Cardiac fibroblast (primary cell): ENCODE measurements at regions not wholly inside any gene's neighbourhood (a gene's known extent, or its start where the extent isn't known, plus 50 kb on each side); places are given as distances from the start of the nearest gene placed in this dataset.

Experiments used
- DNase-seq, 2 donors: peaks; one replicate each; pipeline versions ENCODE4 v3.0.0 to v3.0.0-alpha.2; 2010; ENCODE audit warnings: low read depth in 2 of 2
- H3K4me3 ChIP-seq, 2 donors: replicated peaks in 1 of 2; 1 replicate in 1 of 2; 2 replicates in 1 of 2; pipeline ENCODE4 v1.5.1; 2011; ENCODE audit warnings: low read depth in 2 of 2, low read length in 2 of 2, mild to moderate bottlenecking in 2 of 2, moderate library complexity in 1 of 2
- TF ChIP-seq, protein P1 (sequence below): IDR thresholded peaks from one replicate; pipeline ENCODE4 v1.5.1; 2011; ENCODE audit warnings: low read depth, mild to moderate bottlenecking, low read length, inconsistent platforms

DNA sequence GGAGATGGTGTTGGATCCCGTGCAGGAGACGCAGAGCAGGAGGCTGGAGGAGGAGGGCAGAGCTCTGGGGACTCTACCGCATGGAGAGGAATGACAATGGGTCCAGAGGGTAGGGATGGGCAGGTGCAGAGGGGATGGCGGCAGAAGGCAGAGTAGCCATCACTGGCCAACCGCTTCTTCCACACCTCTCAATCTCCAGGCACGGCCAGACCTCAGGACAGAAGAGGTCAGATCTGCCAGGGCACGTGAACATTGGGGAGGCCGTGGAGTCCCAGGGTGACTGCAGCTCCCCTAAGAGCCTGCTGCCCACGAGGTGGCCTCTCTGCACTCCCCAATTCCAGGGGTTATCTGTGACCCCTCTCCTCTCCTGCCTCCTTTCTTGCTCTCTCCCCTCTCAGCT is 162.7 kb upstream of the HDAC4 start:
- TF ChIP-seq, protein P1, sequence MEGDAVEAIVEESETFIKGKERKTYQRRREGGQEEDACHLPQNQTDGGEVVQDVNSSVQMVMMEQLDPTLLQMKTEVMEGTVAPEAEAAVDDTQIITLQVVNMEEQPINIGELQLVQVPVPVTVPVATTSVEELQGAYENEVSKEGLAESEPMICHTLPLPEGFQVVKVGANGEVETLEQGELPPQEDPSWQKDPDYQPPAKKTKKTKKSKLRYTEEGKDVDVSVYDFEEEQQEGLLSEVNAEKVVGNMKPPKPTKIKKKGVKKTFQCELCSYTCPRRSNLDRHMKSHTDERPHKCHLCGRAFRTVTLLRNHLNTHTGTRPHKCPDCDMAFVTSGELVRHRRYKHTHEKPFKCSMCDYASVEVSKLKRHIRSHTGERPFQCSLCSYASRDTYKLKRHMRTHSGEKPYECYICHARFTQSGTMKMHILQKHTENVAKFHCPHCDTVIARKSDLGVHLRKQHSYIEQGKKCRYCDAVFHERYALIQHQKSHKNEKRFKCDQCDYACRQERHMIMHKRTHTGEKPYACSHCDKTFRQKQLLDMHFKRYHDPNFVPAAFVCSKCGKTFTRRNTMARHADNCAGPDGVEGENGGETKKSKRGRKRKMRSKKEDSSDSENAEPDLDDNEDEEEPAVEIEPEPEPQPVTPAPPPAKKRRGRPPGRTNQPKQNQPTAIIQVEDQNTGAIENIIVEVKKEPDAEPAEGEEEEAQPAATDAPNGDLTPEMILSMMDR = no peak
- DNase-seq = no peak
- no peak overlapping the region for H3K4me3 ChIP-seq

DNA sequence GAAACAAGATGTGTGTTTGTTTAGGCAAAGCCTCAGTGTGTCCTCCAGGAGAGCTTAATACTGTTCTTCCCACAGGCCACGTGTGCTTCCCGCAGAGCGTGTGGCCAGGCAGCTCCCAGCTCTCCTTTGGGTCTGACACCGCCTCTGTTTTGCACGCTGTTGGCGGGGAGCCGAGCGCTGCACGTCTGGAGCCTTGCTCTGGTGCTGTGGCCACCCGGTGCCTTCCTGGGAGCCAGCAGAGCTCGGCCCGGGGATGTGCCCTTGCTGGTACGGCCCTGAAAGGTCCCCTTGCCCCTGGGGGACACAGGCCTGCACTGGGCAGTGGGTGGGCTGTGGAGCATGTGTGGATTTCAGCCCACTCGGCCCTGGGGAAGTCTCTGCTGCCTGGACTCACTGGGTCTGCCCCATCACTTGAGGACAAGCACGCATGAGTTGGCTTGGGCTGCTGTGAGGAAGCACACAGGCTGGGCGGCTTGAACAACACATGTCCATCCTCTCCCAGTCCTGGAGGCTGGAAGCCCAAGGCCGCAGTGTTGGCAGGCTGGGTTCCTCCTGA is 160.7 kb upstream of the HDAC4 start:
- H3K4me3 ChIP-seq = no peak overlapping the region
- DNase-seq = no peak
- TF ChIP-seq, protein P1 = no peak

GRCh38 chr2:239559417-239560261 is 158.8 kb upstream of the HDAC4 start:
- no peak overlapping the region for H3K4me3 ChIP-seq
- TF ChIP-seq, protein P1 = no peak
- DNase-seq = no peak

GRCh38 chr2:239558661-239559060 is 157.8 kb upstream of the HDAC4 start:
- TF ChIP-seq, protein P1 = no peak
- DNase-seq = no peak
- no peak overlapping the region for H3K4me3 ChIP-seq

GRCh38 chr2:239557516-239557915 is 156.7 kb upstream of the HDAC4 start:
- DNase-seq = no peak

DNA sequence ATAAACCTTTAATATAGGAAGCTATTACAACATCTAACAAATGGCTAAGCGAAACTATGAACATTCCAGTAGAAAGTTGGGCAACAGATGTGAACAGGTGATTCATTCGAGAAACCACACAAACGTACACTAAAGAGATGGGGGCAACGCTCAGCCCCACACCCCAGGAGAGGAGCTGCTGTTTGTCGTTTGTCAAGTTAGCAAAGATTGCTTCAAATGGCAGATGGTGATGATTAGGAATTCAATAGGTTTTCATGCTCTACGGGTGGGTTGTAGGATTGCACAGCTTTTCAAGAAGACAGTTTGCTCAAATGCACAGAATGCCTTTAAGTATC is 154.7 kb upstream of the HDAC4 start:
- TF ChIP-seq, protein P1 = no peak
- H3K4me3 ChIP-seq = no peak overlapping the region
- DNase-seq = no peak

More at GRCh38 chr2:239557516-239557915, 156.7 kb upstream of the HDAC4 start:
- no peak overlapping the region for H3K4me3 ChIP-seq
- TF ChIP-seq, protein P1 = no peak
